Central memory CD8-positive, alpha-beta T cell (primary cell): ENCODE measurements at regions not wholly inside any gene's neighbourhood (a gene's known extent, or its start where the extent isn't known, plus 50 kb on each side); places are given as distances from the start of the nearest gene placed in this dataset.
"Not testable (repeated sequence)": the region's sequence is repeated elsewhere in the genome, so short reads cannot be mapped to it uniquely, and the experiment has no call there.

Experiments
- ATAC-seq: fragments of 150-1000 bp; cut with Tn5 transposase; replicated peaks from 2 replicates; pipeline ENCODE4 v1.10.0; 2022; ENCODE audit warnings: mild to moderate bottlenecking, moderate FRiP score, moderate number of reproducible peaks; ENCODE audit not compliant: poor library complexity, severe bottlenecking; ENCODE audit errors: extremely low read depth
- DNase-seq, 2 donors: peaks; one replicate each; pipeline ENCODE4 v3.0.0; 2021; ENCODE audit warnings: low spot score in 2 of 2
- H3K27ac Mint-ChIP-seq: one replicate; pipeline ENCODE4 v1.8.0; 2022; ENCODE audit warnings: low read depth, mild to moderate bottlenecking, moderate library complexity, mixed read lengths
- H3K27me3 Mint-ChIP-seq: one replicate; pipeline ENCODE4 v1.8.0; 2022; ENCODE audit warnings: mixed read lengths
- H3K36me3 Mint-ChIP-seq: one replicate; pipeline ENCODE4 v1.8.0; 2022; ENCODE audit warnings: mild to moderate bottlenecking, moderate library complexity, mixed read lengths; ENCODE audit not compliant: insufficient read depth
- H3K4me1 Mint-ChIP-seq: one replicate; pipeline ENCODE4 v1.8.0; 2022; ENCODE audit warnings: mixed read lengths
- H3K4me3 Mint-ChIP-seq: one replicate; pipeline ENCODE4 v1.8.0; 2022; ENCODE audit warnings: mild to moderate bottlenecking, moderate library complexity, mixed read lengths
- H3K9me3 Mint-ChIP-seq: one replicate; pipeline ENCODE4 v1.8.0; 2022; ENCODE audit warnings: mixed read lengths

DNA sequence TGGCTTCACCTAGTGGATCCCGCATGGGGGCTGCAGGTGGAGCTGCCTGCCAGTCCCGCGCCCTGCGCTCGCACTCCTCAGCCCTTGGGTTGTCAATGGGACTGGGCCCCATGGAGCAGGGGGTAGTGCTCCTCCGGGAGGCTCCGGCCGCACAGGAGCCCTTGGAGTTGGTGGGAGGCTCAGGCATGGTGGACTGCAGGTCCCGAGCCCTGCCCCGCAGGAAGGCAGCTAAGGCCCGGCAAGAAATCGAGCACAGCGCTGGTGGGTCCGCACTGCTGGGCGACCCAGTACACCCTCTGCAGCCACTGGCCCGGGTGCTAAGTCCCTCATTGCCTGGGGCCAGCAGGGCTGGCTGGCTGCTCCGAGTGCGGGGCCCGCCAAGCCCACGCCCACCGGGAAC lies 231.2 kb upstream of the TECRL start:
- H3K27ac Mint-ChIP-seq, H3K9me3 Mint-ChIP-seq, H3K4me3 Mint-ChIP-seq, DNase-seq, ATAC-seq, H3K36me3 Mint-ChIP-seq, H3K4me1 Mint-ChIP-seq, H3K27me3 Mint-ChIP-seq: not testable (repeated sequence)

GRCh38 chr4:64625438-64625837 lies 216.2 kb upstream of the TECRL start:
- no peak for DNase-seq

DNA sequence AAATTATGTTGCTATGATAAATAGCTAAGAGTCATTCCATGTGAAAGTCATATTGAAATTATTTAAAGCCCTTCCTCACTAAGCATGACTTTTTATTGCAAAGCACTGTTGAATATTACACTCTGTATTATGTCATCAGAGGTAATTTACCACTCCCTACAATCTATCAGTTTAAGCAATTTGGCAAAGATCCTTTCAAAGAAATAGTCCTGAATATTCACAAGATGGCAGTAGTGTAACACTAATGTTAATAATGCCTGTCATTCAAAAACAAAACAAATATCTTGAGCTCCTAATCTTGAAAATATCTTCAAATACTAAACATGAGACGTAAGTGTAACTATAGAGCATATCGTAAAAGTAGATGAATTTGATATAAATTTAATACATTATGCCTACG lies 208.6 kb upstream of the TECRL start:
- no peak overlapping the region for H3K27ac Mint-ChIP-seq
- DNase-seq (no peak), ATAC-seq (no peak)
- no peaks in the 10 kb centered on the region for H3K9me3 Mint-ChIP-seq
- H3K4me1 Mint-ChIP-seq, result no peaks in the 10 kb centered on the region
- no peaks in the 10 kb centered on the region for H3K36me3 Mint-ChIP-seq
- no peak overlapping the region for H3K4me3 Mint-ChIP-seq
- no peaks in the 10 kb centered on the region for H3K27me3 Mint-ChIP-seq

More at GRCh38 chr4:64625438-64625837, 216.2 kb upstream of the TECRL start:
- Mint-ChIP-seq H3K27me3 (no peaks in the 10 kb centered on the region), H3K4me3 (no peak overlapping the region), H3K27ac (no peak overlapping the region), H3K9me3 (peaks cover 5% of the 10 kb centered on the region), H3K36me3 (no peaks in the 10 kb centered on the region), H3K4me1 (no peaks in the 10 kb centered on the region)
- no peak for ATAC-seq

DNA sequence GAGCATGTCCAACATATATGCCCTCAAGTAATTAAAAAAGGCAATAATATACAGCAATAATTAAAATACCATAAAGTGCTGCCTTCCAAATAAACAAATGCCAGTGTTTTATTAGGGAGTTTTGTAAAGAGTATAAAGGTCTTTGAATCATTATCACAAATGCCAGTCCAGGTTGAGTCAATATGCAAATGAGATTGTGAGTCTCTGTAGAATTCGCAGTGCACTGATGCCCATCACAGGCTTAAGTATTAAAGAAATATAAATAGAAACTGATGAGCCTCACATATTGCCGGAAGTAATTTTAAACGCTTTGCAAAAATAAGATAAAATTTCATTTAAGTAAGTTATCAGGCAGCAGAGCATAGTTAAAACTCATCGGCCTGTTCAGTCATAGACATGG lies 205.0 kb upstream of the TECRL start:
- no peaks in the 10 kb centered on the region for H3K27me3 Mint-ChIP-seq
- DNase-seq (no peak), ATAC-seq (no peak)
- H3K36me3 Mint-ChIP-seq, result no peaks in the 10 kb centered on the region
- H3K27ac Mint-ChIP-seq, result no peak overlapping the region
- no peaks in the 10 kb centered on the region for H3K9me3 Mint-ChIP-seq
- H3K4me1 Mint-ChIP-seq, result no peaks in the 10 kb centered on the region
- H3K4me3 Mint-ChIP-seq, result no peak overlapping the region

- H3K36me3 Mint-ChIP-seq, result no peaks in the 10 kb centered on the region
Measured at GRCh38 chr4:64613046-64613445, 203.8 kb upstream of the TECRL start.

GRCh38 chr4:64598066-64598465 lies 188.8 kb upstream of the TECRL start:
- H3K4me3 Mint-ChIP-seq, result no peak overlapping the region
- DNase-seq (no peak), ATAC-seq (no peak)
- no peaks in the 10 kb centered on the region for H3K36me3 Mint-ChIP-seq
- H3K27ac Mint-ChIP-seq, result no peak overlapping the region
- no peaks in the 10 kb centered on the region for H3K4me1 Mint-ChIP-seq
- no peaks in the 10 kb centered on the region for H3K27me3 Mint-ChIP-seq
- H3K9me3 Mint-ChIP-seq, result peaks cover 8% of the 10 kb centered on the region

More at GRCh38 chr4:64613046-64613445, 203.8 kb upstream of the TECRL start:
- Mint-ChIP-seq H3K27ac (no peak overlapping the region), H3K9me3 (no peaks in the 10 kb centered on the region), H3K4me1 (no peaks in the 10 kb centered on the region), H3K27me3 (no peaks in the 10 kb centered on the region), H3K4me3 (no peak overlapping the region)
- DNase-seq, result no peak
- no peak for ATAC-seq

DNA sequence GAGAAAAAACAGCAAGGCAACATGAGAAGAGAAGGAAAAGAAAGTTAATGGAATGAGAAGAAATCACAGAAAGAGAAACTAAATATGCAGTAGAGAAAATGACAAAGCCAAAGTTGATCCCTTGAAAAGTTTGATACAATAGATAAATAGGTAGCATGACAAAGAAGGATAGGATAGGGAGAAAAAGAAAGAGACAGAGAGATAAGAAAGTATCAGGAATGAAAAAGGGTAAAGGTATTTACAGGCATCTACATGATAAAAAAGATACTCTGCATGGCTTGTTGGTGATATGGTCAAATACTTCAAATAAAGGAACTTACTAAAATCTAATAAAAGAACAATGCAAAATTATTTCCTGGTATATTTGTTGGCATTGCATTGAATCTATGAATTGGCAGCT lies 185.5 kb upstream of the TECRL start:
- Mint-ChIP-seq H3K9me3 (peaks cover 26% of the 10 kb centered on the region), H3K4me3 (no peak overlapping the region), H3K27ac (no peak overlapping the region), H3K27me3 (no peaks in the 10 kb centered on the region), H3K36me3 (no peaks in the 10 kb centered on the region), H3K4me1 (no peaks in the 10 kb centered on the region)
- ATAC-seq (no peak), DNase-seq (no peak)

- H3K36me3 Mint-ChIP-seq, result no peaks in the 10 kb centered on the region
- H3K4me1 Mint-ChIP-seq, result no peaks in the 10 kb centered on the region
- DNase-seq (no peak), ATAC-seq (no peak)
- no peak overlapping the region for H3K4me3 Mint-ChIP-seq
- peaks cover 21% of the 10 kb centered on the region for H3K9me3 Mint-ChIP-seq
- H3K27ac Mint-ChIP-seq, result no peak overlapping the region
- H3K27me3 Mint-ChIP-seq, result no peaks in the 10 kb centered on the region
Measured at GRCh38 chr4:64588507-64588906, 179.3 kb upstream of the TECRL start.

GRCh38 chr4:64584981-64585557 lies 175.8 kb upstream of the TECRL start:
- no peak for ATAC-seq
- Mint-ChIP-seq H3K27ac (no peak overlapping the region), H3K27me3 (no peaks in the 10 kb centered on the region), H3K4me3 (no peak overlapping the region), H3K36me3 (no peaks in the 10 kb centered on the region), H3K4me1 (no peaks in the 10 kb centered on the region), H3K9me3 (peaks cover 6% of the 10 kb centered on the region)
- DNase-seq, result no peak

GRCh38 chr4:64584125-64584524 lies 174.9 kb upstream of the TECRL start:
- H3K27me3 Mint-ChIP-seq, result no peaks in the 10 kb centered on the region
- no peak for DNase-seq
- no peak overlapping the region for H3K4me3 Mint-ChIP-seq
- no peaks in the 10 kb centered on the region for H3K36me3 Mint-ChIP-seq
- no peak overlapping the region for H3K27ac Mint-ChIP-seq
- H3K9me3 Mint-ChIP-seq, result peaks cover 6% of the 10 kb centered on the region
- H3K4me1 Mint-ChIP-seq, result no peaks in the 10 kb centered on the region
- ATAC-seq, result no peak

GRCh38 chr4:64582492-64582891 lies 173.2 kb upstream of the TECRL start:
- ATAC-seq (no peak), DNase-seq (no peak)
- Mint-ChIP-seq H3K36me3 (no peaks in the 10 kb centered on the region), H3K27me3 (no peaks in the 10 kb centered on the region), H3K27ac (no peak overlapping the region), H3K9me3 (peaks cover 6% of the 10 kb centered on the region), H3K4me3 (no peak overlapping the region), H3K4me1 (no peaks in the 10 kb centered on the region)

GRCh38 chr4:64581422-64581821 lies 172.2 kb upstream of the TECRL start:
- H3K27me3 Mint-ChIP-seq, result no peaks in the 10 kb centered on the region
- peaks cover 6% of the 10 kb centered on the region for H3K9me3 Mint-ChIP-seq
- H3K4me1 Mint-ChIP-seq, result no peaks in the 10 kb centered on the region
- DNase-seq (no peak), ATAC-seq (no peak)
- no peaks in the 10 kb centered on the region for H3K36me3 Mint-ChIP-seq
- no peak overlapping the region for H3K4me3 Mint-ChIP-seq
- no peak overlapping the region for H3K27ac Mint-ChIP-seq

DNA sequence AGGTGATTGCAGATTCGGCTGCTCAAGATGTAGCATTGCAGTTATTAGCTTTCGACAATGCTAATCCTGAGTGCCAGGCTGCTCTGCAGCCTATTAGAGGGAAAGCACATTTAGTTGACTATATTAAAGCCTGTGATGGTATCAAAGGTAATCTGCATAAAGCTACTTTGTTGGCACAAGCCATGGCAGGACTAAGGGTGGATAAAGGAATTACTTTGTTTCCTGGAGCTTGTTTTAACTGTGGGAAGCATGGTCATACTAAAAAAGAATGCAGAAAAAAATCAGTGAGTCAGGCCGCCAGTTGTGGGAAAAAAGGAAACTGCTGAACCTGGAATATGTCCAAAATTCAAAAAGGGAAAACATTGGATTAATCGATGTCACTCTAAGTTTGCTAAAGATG lies 154.9 kb upstream of the TECRL start:
- Mint-ChIP-seq H3K4me1 (no peaks in the 10 kb centered on the region), H3K27ac (no peak overlapping the region)

GRCh38 chr4:64559571-64559970 lies 150.3 kb upstream of the TECRL start:
- DNase-seq (no peak), ATAC-seq (no peak)
- Mint-ChIP-seq H3K9me3 (peaks cover 24% of the 10 kb centered on the region), H3K4me1 (no peaks in the 10 kb centered on the region), H3K36me3 (no peaks in the 10 kb centered on the region), H3K4me3 (no peak overlapping the region), H3K27me3 (no peaks in the 10 kb centered on the region), H3K27ac (no peak overlapping the region)

More for the DNA sequence above, 154.9 kb upstream of the TECRL start:
- no peak for DNase-seq
- Mint-ChIP-seq H3K4me3 (no peak overlapping the region), H3K27me3 (no peaks in the 10 kb centered on the region), H3K36me3 (no peaks in the 10 kb centered on the region), H3K9me3 (peaks cover 14% of the 10 kb centered on the region)
- ATAC-seq, result no peak
